ENCODE measurements at regions not wholly inside any gene's neighbourhood (a gene's known extent, or its start where the extent isn't known, plus 50 kb on each side); places are given as distances from the start of the nearest gene placed in this dataset.

DNA sequence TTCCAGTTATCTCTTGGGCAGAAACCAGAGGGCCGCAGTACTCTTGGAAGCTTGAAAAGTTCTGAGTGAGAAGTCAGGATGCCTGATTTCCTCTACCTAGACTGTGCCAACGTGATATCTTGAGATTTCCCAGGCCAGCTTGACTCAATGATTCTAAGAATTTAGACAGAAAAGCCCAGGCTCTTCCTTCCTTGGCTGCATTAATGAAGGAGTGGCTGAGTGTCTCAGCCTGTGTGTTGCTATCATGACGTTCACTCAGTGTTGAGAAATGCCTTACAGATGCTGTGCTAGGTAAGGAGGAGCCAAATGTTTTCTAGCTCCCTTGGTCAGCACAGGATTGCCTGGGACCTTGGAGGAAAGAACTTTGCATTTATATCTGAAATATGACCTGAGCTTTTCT, 454.1 kb upstream of the USP24 start:
- no peak for TF ChIP-seq CTCF (conservative IDR thresholded peaks at IDR 0.05 in 1 of 2, IDR thresholded peaks at IDR 0.05 in 1 of 2; ENCODE audit: extremely low read depth in 1 of 2, insufficient read depth in 1 of 2, low read depth in 1 of 2, low read length in 2 of 2)
- no peak for TF ChIP-seq EZH2 (IDR thresholded peaks at IDR 0.05; ENCODE audit: borderline replicate concordance, low read length)

Measured in mammary epithelial cell (primary cell).